ENCODE measurements at regions not wholly inside any gene's neighbourhood (a gene's known extent, or its start where the extent isn't known, plus 50 kb on each side); places are given as distances from the start of the nearest gene placed in this dataset.

- H3K9me3 ChIP-seq (ENCODE audit: insufficient read depth in 2 of 2, low read depth in 1 of 2, low read length in 1 of 2): no peaks in the 10 kb centered on the region
- H3K27me3 ChIP-seq (replicated peaks in 1 of 4; ENCODE audit: control insufficient read depth in 3 of 4, extremely low read depth in 1 of 4, insufficient read depth in 3 of 4, low read length in 3 of 4): no peaks in the 10 kb centered on the region
- no peak overlapping the region for H3K4ac ChIP-seq (replicated peaks; ENCODE audit: insufficient read length, low read depth, low read length)
- no peaks in the 10 kb centered on the region for H3K4me1 ChIP-seq (replicated peaks in 1 of 4; ENCODE audit: control insufficient read depth in 3 of 4, insufficient read depth in 4 of 4, low read length in 3 of 4)
- H3K23me2 ChIP-seq (ENCODE audit: low read depth, low read length): no peaks in the 10 kb centered on the region
- H2BK15ac ChIP-seq (ENCODE audit: low read length): no peak overlapping the region
- no peak overlapping the region for H2AK5ac ChIP-seq (ENCODE audit: low read depth, low read length)
- H4K20me1 ChIP-seq (replicated peaks in 1 of 2; ENCODE audit: control insufficient read depth in 1 of 2, insufficient read depth in 2 of 2, low read length in 2 of 2): no peaks in the 10 kb centered on the region
- no peak overlapping the region for H2AFZ ChIP-seq (ENCODE audit: low read length)
- no peaks in the 10 kb centered on the region for H3K79me1 ChIP-seq (ENCODE audit: low read depth, low read length)
- H3K4me3 ChIP-seq (ENCODE audit: extremely low read depth in 1 of 4, insufficient read depth in 2 of 4, low read depth in 3 of 4, low read length in 4 of 4): no peak overlapping the region
- no peak overlapping the region for H3K56ac ChIP-seq (replicated peaks; ENCODE audit: insufficient read length, low read depth, low read length)
- H4K5ac ChIP-seq (ENCODE audit: insufficient read length, low read depth, low read length): no peak overlapping the region
- H3K27ac ChIP-seq (ENCODE audit: low read depth, low read length): no peak overlapping the region
- ChIA-PET POLR2A (ENCODE audit: partially characterized antibody) (no interaction called here), CTCF (ENCODE audit: partially characterized antibody) (no interaction called here)
- no peak overlapping the region for H3K14ac ChIP-seq (ENCODE audit: insufficient read length)
- H4K91ac ChIP-seq (replicated peaks; ENCODE audit: insufficient read length, low read length): no peak overlapping the region
- H3K79me2 ChIP-seq (ENCODE audit: control insufficient read depth in 1 of 2, insufficient read depth in 2 of 2, low read length in 2 of 2): no peaks in the 10 kb centered on the region
- no peak overlapping the region for H4K8ac ChIP-seq (ENCODE audit: extremely low read depth, insufficient read depth, low read length)
- H2BK120ac ChIP-seq (replicated peaks; ENCODE audit: low read depth, low read length): no peak overlapping the region
- no peak overlapping the region for H3K18ac ChIP-seq (ENCODE audit: extremely low read depth, low read length)
- H2BK20ac ChIP-seq (ENCODE audit: low read length): no peak overlapping the region
- no peaks in the 10 kb centered on the region for H3K36me3 ChIP-seq (ENCODE audit: control insufficient read depth in 2 of 4, insufficient read depth in 4 of 4, low read length in 3 of 4)
- no peak overlapping the region for H2BK5ac ChIP-seq (ENCODE audit: low read depth, low read length)
- H2BK12ac ChIP-seq (ENCODE audit: low read depth, low read length): no peak overlapping the region
- no peak overlapping the region for H3K23ac ChIP-seq (ENCODE audit: insufficient read length)
- no peak overlapping the region for H3K9ac ChIP-seq (replicated peaks in 1 of 4; ENCODE audit: extremely low read depth in 1 of 4, low read depth in 3 of 4, low read length in 3 of 4)
- no peak overlapping the region for H3K4me2 ChIP-seq (ENCODE audit: insufficient read depth in 1 of 2, low read depth in 2 of 2, low read length in 2 of 2)
- DNase-seq (ENCODE audit: low read depth in 1 of 2, low spot score in 2 of 2) (no peak), FAIRE-seq (no peak)
- no peak for TF ChIP-seq SIX5 (IDR thresholded peaks at IDR 0.05; ENCODE audit: low read depth, low read length)
- TF ChIP-seq CREB1 (IDR thresholded peaks at IDR 0.05): no peak
- no peak for TF ChIP-seq SIN3A (conservative IDR thresholded peaks at IDR 0.05 in 1 of 2, IDR thresholded peaks at IDR 0.05 in 1 of 2; ENCODE audit: low read depth in 1 of 2, low read length in 2 of 2)
- TF ChIP-seq RNF2 (IDR thresholded peaks at IDR 0.05; ENCODE audit: borderline replicate concordance, low read depth, low read length, missing control alignments, poor library complexity, severe bottlenecking): no peak
- no peak for TF ChIP-seq MAX (IDR thresholded peaks at IDR 0.05)
- no peak for TF ChIP-seq PHF8 (conservative IDR thresholded peaks at IDR 0.05; ENCODE audit: low read depth, low read length)
- no peak for TF ChIP-seq SIRT6 (IDR thresholded peaks at IDR 0.05; ENCODE audit: low read length)
- TF ChIP-seq SRF (IDR thresholded peaks at IDR 0.05; ENCODE audit: low read depth, low read length): no peak
- no peak for TF ChIP-seq CBX5 (IDR thresholded peaks at IDR 0.05; ENCODE audit: low read depth, low read length)
Observed at GRCh38 chr13:105069106-105069505, 1466.4 kb downstream of the EFNB2 start.
